A673 (cell line): ENCODE measurements at regions not wholly inside any gene's neighbourhood (a gene's known extent, or its start where the extent isn't known, plus 50 kb on each side); places are given as distances from the start of the nearest gene placed in this dataset.

ENCODE experiments used
- EZH2 ChIP-seq: fragments of 200-600 bp; sonication (generic); IDR thresholded peaks from 2 replicates; pipeline ENCODE4 v1.6.1; 2017; ENCODE audit warnings: borderline replicate concordance, low read depth, mild to moderate bottlenecking, mixed read lengths, antibody characterized with exemption, low read length; ENCODE audit not compliant: poor library complexity, severe bottlenecking
- TF ChIP-seq, protein P1 (sequence below): fragments of 300-800, 200-600 bp; sonication (generic); conservative IDR thresholded peaks from 2 replicates; pipeline ENCODE4 v1.5.1; 2017; ENCODE audit warnings: low read depth, mild to moderate bottlenecking, antibody characterized with exemption, low read length, moderate library complexity, mixed read lengths

DNA sequence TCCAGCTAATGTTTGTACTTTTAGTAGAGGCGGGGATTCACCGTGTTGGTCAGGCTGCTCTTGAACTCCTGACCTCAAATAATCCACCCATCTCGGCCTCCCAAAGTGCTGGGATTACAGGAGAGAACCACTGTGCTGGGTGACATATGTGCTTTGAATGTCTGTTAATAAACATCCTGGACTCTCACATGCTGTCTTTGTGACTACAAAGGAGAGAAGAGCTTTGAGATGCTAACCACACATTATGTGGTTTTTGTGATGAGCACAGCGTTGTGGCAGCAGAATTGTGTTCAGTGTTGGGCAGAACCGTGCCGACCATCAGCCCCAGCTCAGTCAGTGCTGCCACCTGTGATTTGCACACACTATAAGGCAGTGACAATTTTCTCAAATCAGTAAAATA lies 500.1 kb upstream of the KLF6 start:
- TF ChIP-seq, protein P1, sequence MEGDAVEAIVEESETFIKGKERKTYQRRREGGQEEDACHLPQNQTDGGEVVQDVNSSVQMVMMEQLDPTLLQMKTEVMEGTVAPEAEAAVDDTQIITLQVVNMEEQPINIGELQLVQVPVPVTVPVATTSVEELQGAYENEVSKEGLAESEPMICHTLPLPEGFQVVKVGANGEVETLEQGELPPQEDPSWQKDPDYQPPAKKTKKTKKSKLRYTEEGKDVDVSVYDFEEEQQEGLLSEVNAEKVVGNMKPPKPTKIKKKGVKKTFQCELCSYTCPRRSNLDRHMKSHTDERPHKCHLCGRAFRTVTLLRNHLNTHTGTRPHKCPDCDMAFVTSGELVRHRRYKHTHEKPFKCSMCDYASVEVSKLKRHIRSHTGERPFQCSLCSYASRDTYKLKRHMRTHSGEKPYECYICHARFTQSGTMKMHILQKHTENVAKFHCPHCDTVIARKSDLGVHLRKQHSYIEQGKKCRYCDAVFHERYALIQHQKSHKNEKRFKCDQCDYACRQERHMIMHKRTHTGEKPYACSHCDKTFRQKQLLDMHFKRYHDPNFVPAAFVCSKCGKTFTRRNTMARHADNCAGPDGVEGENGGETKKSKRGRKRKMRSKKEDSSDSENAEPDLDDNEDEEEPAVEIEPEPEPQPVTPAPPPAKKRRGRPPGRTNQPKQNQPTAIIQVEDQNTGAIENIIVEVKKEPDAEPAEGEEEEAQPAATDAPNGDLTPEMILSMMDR, result no peak
- no peak for TF ChIP-seq EZH2
